HuH-7.5 (cell line): ENCODE measurements at regions not wholly inside any gene's neighbourhood (a gene's known extent, or its start where the extent isn't known, plus 50 kb on each side); places are given as distances from the start of the nearest gene placed in this dataset.
A peak's percentile ranks its signal among the peaks of the same experiment; 100 is the strongest.

Source experiments
- DNase-seq: peaks from one replicate; pipeline ENCODE4 v3.0.0; 2011; ENCODE audit warnings: low spot score

DNA sequence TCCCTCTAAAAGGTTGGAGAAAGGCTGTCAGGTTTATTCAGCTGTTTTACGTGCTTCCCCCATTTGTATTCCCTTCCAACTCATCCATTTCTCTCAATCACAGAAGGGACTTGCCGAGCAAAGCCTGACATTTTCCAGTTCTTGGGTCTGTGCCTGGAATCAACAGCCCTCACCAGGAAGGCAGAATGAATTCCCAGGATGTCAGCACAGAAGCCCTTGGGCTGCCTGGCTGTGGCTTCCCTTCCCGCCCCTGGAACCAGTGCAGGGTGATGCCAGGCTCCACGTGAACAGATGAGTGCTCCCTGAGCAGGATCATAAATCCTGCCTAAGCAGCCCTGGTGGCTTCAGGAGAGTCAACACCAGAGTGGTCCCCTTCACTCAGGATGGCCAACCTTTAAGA lies 86.1 kb upstream of the CD83 start:
- DNase-seq, result no peak

DNA sequence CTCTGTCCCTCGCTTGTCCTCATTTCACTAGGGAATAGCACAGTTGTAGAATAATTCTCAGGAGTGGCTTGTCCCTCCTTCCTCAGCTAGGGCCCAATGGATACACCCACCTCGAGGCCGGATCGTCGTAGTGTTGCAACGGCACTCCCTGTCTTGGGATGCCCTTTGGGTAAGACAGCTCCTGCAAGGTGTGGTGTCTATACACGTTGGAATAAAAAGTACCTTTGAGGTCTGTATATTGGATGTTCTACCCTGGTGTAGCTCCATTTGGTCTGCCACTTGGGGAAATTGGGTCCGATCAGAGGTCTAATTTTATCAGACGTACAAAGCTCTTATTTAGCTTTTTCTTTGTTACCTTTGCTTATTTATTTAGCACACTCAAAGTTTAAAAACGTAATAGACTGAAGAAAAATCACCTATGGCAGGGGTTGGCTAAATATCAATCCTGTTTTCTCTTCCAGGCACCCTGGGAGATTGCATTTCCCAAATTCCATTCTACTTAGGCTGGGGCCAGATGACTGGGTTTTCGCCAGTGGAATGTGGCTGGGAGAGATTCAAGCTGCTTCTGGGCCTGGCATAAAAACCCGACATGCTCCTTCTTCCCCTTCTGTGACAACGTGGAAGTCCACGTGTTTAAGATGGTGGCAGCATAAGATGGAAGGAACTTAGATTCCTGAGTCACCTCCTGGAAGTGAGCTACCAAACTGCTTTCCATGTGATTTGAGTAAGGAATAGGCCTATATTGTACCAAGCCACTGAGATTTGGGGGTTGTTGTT lies 82.3 kb upstream of the CD83 start:
- no peak for DNase-seq

DNA sequence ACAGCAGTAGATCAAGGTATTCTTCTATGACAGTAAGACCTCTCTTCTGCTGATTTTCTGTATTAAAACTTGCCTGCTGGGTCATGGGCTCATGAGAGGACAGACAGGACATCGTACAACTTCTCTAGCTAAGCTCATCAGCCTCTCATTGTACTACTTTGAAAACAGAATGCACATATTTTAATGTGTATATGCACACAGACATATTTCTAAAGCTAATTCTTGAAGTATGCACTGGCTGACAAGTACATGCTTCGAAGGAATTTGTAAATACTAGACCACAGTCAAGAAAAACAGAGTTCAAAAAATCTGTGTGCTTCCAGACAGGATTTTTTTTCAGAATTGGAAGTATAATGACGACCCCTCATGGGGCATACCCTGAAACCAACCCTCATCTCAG lies 81.7 kb upstream of the CD83 start:
- no peak for DNase-seq

DNA sequence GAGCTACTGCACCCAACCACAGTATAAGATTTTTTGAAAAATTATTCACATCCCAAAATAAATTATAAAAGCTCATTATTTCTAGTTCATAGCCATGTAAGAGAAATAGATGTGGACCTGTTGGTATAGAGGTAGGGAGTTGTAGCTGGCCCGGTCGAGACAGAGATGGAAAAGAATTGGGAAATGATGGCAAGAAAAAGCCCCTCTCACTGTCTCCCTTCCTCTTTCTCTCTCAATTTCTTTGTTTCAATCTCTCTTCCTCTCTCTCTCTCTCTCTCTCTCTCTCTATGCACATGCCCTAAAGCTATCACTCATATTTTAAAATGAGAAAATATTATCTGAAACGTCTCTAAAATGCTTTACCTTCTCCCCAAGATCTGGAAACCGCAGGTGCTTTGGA lies 80.7 kb upstream of the CD83 start:
- no peak for DNase-seq

- DNase-seq, result no peak
Observed at GRCh38 chr6:14037402-14038277, 79.9 kb upstream of the CD83 start.

DNA sequence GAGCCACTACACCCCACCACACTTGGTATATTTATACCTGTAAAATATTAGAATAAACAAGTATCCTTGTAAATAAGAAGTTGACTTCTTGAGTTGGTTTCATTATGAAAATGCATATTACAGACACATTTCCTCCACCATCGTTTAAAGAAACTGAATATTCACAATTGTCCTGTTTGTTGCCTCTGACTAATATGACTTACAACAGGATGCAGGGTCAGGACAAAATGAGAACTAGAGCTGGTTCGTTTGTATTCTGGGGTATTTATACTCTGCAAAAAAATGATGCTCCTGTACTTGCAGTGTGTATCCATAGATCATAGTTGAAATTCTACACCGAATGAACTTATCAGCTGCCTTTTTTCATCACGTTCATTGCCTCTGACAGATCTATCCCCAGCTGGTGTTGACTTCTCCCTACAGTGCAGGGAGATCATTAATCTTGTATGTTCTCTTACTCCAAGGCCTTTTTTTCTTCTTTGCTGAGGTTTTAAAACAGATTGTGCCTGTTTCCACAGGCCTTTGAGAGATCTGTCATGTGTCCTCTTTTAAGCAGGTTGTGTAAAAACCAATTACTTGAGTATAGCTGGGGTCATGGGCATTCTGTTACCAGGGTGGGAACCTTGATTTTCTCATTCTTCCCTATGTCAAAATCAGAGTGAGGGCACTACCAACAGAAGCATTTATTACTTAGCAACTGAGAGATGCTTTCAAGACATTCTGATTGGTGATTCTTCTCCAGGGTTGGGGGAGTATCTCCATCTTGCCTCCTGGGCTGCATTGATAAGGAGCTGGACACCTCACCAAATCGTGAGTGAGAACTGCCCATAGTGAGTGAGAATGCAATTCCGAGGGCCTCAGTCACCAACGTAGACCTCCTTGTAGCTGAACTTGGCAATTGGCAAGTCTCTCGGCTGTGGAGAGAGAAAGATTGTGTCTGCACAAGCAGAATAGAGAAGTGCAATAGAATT lies 78.8 kb upstream of the CD83 start:
- no peak for DNase-seq

- no peak for DNase-seq
Observed at GRCh38 chr6:14040042-14040441, 77.5 kb upstream of the CD83 start.

GRCh38 chr6:14046476-14047068 lies 71.0 kb upstream of the CD83 start:
- peak; percentile 43 for DNase-seq

DNA sequence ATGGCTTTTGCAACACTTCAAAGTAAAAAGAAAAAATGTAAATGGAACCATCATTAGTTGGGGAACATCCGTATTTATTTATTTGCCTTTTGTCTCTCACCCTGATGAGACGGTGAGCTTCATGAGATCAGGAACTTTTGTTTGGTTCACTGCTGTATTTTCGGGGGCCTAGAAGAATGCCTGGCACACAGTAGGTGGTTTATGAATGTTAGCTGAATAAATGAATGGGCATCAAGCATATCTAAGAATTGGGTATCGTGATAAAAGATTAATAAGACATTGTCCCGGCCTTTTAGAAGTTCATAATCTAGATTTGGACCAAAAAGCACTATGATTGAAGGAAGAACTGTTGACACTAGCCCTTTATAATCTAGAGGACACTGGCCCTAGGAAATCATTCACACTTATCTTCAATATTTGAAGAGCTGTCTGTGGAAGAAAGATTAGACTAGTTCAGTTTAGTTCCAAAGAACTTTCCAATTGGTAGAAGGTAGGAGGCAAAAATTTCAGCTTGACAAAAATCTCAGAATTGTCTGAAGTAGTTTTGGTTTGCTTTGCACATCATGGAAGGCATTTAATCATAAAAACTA lies 70.3 kb upstream of the CD83 start:
- no peak for DNase-seq

GRCh38 chr6:14048837-14049236 lies 68.7 kb upstream of the CD83 start:
- no peak for DNase-seq

- DNase-seq, result no peak
Observed at GRCh38 chr6:14051355-14051754, 66.2 kb upstream of the CD83 start.

- no peak for DNase-seq
Observed at GRCh38 chr6:14053811-14054210, 63.8 kb upstream of the CD83 start.

DNA sequence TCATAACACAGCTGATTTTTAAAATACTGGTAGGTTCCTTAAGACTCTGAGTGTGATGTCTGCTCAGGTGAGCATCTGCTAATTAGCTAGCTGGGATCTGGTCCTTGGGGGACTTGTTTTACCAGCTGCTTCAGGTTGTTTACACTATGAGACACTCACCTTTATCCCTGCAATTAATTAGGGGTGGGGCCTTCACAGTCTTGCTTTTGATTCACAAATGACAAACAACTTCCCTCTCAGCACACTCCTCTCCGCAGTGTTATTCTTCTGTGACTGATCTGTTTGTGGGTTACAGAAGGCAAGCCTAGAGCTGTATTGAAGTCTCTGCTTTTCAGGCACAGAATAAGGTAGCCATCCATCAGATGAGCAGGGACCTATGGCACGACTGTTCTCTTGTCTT lies 62.0 kb upstream of the CD83 start:
- DNase-seq, result no peak

DNA sequence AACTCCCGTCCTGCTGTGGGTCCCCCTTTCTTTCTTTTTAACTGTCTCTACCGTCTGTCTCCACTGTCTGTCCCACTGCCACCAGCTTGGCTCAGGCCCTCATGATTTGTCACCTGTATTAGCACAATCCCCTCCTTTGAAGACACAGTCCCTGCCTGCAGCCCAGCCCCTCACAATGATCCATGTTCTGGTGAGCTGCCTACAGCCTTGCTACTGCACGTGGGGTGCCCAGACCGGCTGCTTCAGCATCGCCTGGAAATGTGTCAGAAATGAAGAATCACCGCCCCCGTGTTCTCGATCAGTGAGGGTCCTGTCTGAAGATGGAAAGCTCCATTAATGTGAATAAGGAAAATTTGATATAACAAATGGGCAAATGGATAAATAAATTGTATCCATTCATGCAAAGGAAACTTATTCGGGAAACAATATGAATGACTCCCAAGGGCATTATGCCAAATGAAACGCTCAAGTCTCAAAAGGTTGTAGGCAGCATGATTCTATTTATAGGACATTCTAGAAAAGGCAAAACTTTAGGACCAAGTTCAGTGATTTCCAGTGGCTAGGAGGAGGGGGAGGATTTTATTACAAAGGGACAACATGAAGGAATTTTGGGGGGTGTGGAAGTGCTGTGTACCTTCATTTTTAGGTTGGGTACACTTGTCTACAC lies 59.4 kb upstream of the CD83 start:
- no peak for DNase-seq

GRCh38 chr6:14058735-14059134 lies 58.8 kb upstream of the CD83 start:
- DNase-seq, result no peak

GRCh38 chr6:14059791-14060436 lies 57.7 kb upstream of the CD83 start:
- no peak for DNase-seq

DNA sequence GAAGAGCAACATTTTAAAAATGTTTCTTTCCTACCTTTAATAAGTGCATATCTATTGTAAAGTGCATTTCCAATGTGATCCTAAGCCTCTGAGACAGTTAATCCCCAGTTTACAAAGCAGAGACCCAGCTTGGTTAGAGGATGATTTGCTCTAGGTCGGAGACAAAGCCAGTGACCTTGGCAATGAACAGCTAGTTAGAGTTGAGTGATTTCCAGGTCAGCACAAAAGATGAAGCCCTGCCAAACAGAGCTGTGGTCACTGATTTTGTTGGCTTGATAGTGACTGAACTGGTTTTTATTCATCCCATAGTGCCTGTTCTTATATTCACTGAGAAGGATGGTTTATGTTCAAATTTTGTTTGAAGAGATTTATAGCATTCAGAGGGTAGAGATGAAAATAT lies 56.6 kb upstream of the CD83 start:
- DNase-seq, result no peak

DNA sequence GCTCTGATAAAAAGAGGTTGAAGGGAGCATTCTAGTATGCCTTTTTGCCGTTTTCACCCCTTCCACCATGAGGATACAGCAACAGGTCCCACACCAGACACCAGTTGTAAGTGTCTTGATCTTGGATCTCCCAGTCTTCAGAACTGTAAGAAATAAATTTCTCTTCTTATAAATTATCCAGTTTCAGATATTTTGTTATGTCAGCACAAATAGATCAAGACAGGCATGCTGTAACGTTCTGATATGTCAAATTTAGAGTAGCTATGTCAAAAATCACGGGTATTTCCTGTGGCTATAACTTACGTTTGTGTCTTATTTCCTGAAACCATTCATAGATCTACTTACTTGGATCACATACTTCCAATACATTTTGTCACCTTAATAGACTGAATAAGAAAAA lies 55.9 kb upstream of the CD83 start:
- no peak for DNase-seq

GRCh38 chr6:14062345-14063029 lies 55.1 kb upstream of the CD83 start:
- DNase-seq, result no peak

- no peak for DNase-seq
Observed at GRCh38 chr6:14063756-14064155, 53.8 kb upstream of the CD83 start.
